Thoracic aorta (tissue), 2 donors: ENCODE measurements at regions not wholly inside any gene's neighbourhood (a gene's known extent, or its start where the extent isn't known, plus 50 kb on each side); places are given as distances from the start of the nearest gene placed in this dataset.
A peak's percentile ranks its signal among the peaks of the same experiment; 100 is the strongest.

Experiments used
- ATAC-seq: fragments of 150-250 bp; one replicate; pipeline ENCODE4 v1.8.0; 2017; ENCODE audit warnings: low read depth; ENCODE audit not compliant: insufficient number of reproducible peaks, low FRiP score
- DNase-seq: peaks from one replicate; pipeline ENCODE4 v3.0.0-alpha.2; 2020; ENCODE audit warnings: low spot score
- H3K27ac ChIP-seq, 2 donors: fragments of 200-600 bp; sonication (generic); 1 replicate in 1 of 2; 2 replicates in 1 of 2; pipeline ENCODE4 v1.5.1; 2016; ENCODE audit warnings: mild to moderate bottlenecking in 2 of 2, moderate library complexity in 2 of 2
- H3K27me3 ChIP-seq: fragments of 200-600 bp; sonication (generic); replicated peaks from 2 replicates; pipeline ENCODE4 v1.6.0; 2016; ENCODE audit warnings: mild to moderate bottlenecking; ENCODE audit not compliant: insufficient read depth
- H3K36me3 ChIP-seq: fragments of 200-600 bp; sonication (generic); one replicate; pipeline ENCODE4 v1.5.1; 2016
- H3K4me1 ChIP-seq, 2 donors: fragments of 200-600 bp; sonication (generic); 1 replicate in 1 of 2; 2 replicates in 1 of 2; pipeline versions ENCODE4 v1.5.1 to v1.6.0; 2016; ENCODE audit warnings: low read depth in 2 of 2, mild to moderate bottlenecking in 1 of 2; ENCODE audit not compliant: control insufficient read depth in 1 of 2
- H3K4me3 ChIP-seq: fragments of 200-600 bp; sonication (generic); 2 replicates; pipeline ENCODE4 v1.5.1; 2016; ENCODE audit warnings: mild to moderate bottlenecking
- H3K9me3 ChIP-seq: fragments of 200-600 bp; sonication (generic); 2 replicates; pipeline ENCODE4 v1.5.1; 2016
- CTCF ChIP-seq: fragments of 200-600 bp; sonication (generic); IDR thresholded peaks from one replicate; pipeline ENCODE4 v1.5.1; 2019; ENCODE audit warnings: antibody characterized with exemption

- ATAC-seq (no peak), DNase-seq (no peak)
- no peak overlapping the region for H3K27ac ChIP-seq
- peaks cover 4 to 7% of the 10 kb centered on the region in 2 donors for H3K4me1 ChIP-seq
- H3K9me3 ChIP-seq, result no peaks in the 10 kb centered on the region
- no peaks in the 10 kb centered on the region for H3K27me3 ChIP-seq
- no peak overlapping the region for H3K4me3 ChIP-seq
- no peak for TF ChIP-seq CTCF
- H3K36me3 ChIP-seq, result no peaks in the 10 kb centered on the region
These were observed 90.5 kb upstream of the ATXN1 start for GRCh38 chr6:16851758-16852157.

DNA sequence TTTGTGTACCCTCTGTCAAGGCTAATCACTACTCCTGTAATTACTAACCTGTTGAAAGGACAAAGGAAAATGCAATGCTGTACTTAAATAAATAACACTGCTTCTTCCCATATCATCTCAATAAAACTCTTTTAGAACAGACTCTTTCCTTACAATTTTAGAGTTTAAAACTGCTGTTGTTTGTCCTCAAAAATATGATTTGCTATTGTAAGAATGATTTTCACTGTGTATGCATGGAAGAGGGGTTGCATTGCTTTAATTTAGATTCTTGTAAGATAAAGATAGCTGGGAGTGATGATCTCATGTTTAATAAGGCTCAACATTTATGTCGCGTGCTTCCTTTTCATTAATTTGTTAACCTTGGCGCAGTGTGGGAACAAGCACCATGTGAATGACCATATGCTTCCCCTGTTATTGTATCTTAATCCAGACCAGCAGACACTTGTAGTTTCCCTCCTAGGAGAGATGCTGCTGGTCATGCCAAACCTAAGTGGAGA, 89.8 kb upstream of the ATXN1 start:
- ATAC-seq, result no peak
- H3K9me3 ChIP-seq, result no peaks in the 10 kb centered on the region
- no peak for DNase-seq

DNA sequence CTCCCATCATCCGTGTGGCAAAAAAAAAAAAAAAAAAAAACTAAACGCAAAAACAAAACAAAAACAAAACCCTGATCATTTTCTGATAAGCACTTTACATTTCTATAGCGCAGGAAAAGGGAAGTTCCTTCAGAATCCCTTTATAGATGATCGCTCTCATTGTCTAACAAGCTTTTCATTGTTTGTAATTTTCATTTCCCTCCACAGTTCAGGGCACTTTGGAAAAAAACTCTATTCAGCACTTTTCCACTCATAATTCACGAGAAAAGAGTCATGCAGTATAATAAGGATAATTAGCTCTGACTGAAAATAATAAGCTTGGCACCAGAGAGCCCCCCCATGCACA, 89.4 kb upstream of the ATXN1 start:
- DNase-seq (no peak), ATAC-seq (no peak)
- Histone ChIP-seq H3K27ac (no peak overlapping the region), H3K4me3 (no peak overlapping the region), H3K36me3 (no peaks in the 10 kb centered on the region), H3K27me3 (no peaks in the 10 kb centered on the region), H3K4me1 (peaks cover 4 to 7% of the 10 kb centered on the region in 2 donors), H3K9me3 (no peaks in the 10 kb centered on the region)
- no peak for TF ChIP-seq CTCF

More for the DNA sequence above, 89.8 kb upstream of the ATXN1 start:
- TF ChIP-seq CTCF, result no peak
- Histone ChIP-seq H3K4me3 (no peak overlapping the region), H3K4me1 (peaks cover 4 to 7% of the 10 kb centered on the region in 2 donors), H3K27me3 (no peaks in the 10 kb centered on the region), H3K27ac (no peak overlapping the region), H3K36me3 (no peaks in the 10 kb centered on the region)

DNA sequence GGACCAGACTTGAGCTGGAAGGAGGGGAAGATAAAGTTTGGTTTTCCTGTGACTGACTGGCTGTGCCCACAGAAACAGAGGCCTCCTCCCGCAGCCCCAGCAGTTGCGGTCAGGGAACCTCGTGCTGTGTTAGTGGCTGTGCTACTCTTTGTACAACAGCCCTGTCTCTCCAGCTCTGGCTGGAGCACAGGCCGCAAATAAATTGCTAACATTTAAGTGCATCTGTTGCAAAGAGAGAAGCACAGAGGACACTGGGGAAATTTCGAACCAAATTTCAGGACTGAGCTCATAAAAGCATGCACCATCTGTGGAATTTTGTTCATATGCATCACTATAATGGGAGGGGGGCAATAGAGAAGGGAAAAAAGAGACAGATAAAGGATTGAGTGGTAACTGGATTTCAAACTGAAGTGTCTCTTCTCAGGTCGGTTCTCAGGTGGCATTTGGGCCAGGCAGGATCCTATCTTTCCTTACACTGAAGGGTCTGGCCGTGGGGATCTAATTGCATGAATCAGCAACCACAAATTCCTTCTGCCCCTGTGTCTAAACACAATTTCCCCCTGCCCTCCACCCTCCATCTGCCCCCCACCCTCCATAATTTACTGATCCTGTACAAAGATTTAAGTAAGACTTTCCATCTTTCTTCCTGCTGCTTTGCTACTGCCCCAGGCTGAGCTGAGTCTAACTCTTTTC, 88.9 kb upstream of the ATXN1 start:
- DNase-seq, result no peak
- no peak for TF ChIP-seq CTCF
- no peaks in the 10 kb centered on the region for H3K36me3 ChIP-seq
- H3K4me3 ChIP-seq, result no peak overlapping the region
- H3K4me1 ChIP-seq, result peaks cover 4 to 7% of the 10 kb centered on the region in 2 donors
- H3K27me3 ChIP-seq, result no peaks in the 10 kb centered on the region
- peak overlapping the region in 1 of 2 donors; percentile 40 for H3K27ac ChIP-seq
- no peak for ATAC-seq
- no peaks in the 10 kb centered on the region for H3K9me3 ChIP-seq

DNA sequence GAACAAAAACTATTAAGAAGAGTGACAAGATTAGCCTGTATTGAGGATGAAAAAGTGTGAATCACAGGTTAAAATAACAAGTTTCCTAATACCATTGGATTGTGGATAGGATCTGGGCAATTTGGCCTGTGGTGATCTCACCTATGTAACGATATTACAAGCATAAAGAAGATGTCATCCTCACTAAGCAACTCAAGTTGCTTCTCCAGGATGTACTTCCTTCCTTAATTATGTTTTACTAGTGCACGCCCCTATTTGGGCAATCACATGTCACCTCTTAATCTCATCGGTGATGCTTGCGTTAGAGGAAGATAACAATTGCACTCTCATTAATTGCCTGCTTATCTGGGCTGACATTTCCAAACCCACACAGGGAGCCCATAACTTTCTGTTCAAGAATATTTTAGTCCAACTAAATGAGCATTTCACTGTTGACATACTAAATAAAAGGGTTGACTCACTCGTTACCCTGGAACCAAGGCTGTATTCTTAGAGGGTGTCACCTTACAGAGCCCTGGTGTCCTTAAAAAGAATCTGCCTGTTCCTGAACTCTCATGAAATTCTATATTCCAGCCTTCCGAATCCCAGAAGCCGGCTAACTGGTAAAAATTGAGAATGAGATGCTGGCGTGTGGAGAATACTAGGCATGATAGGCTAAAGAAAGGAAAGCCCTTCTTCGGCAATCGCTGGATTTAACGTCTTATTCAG, 88.2 kb upstream of the ATXN1 start:
- H3K9me3 ChIP-seq, result no peaks in the 10 kb centered on the region
- no peak for DNase-seq
- H3K27me3 ChIP-seq, result no peaks in the 10 kb centered on the region
- H3K27ac ChIP-seq, result peak overlapping the region in 1 of 2 donors; percentile 40
- H3K36me3 ChIP-seq, result no peaks in the 10 kb centered on the region
- H3K4me3 ChIP-seq, result no peak overlapping the region
- peak; percentile 54 for ATAC-seq
- TF ChIP-seq CTCF, result no peak
- H3K4me1 ChIP-seq, result peaks cover 4 to 7% of the 10 kb centered on the region in 2 donors
